Ovary (tissue), 7 donors: ENCODE measurements at regions not wholly inside any gene's neighbourhood (a gene's known extent, or its start where the extent isn't known, plus 50 kb on each side); places are given as distances from the start of the nearest gene placed in this dataset.

Source experiments
- DNase-seq, 5 donors: peaks; one replicate each; pipeline ENCODE4 v3.0.0-alpha.2; 2019 to 2020
- H3K27ac ChIP-seq, 2 donors: fragments of 200-600 bp; one replicate each; pipeline versions ENCODE4 v1.5.1 to v1.8.0; 2019 to 2022
- H3K27me3 ChIP-seq: fragments of 200-600 bp; one replicate; pipeline ENCODE4 v1.8.0; 2022
- H3K36me3 ChIP-seq: fragments of 200-600 bp; sonication (generic); one replicate; pipeline ENCODE4 v1.5.1; 2019
- H3K4me1 ChIP-seq: one replicate; pipeline ENCODE4 v1.8.1; 2013; ENCODE audit warnings: mild to moderate bottlenecking, moderate library complexity; ENCODE audit not compliant: insufficient read depth
- H3K4me3 ChIP-seq: fragments of 200-600 bp; sonication (generic); one replicate; pipeline ENCODE4 v1.5.1; 2017
- H3K9me3 ChIP-seq, 2 donors: fragments of 200-600 bp in 1 of 2; sonication (generic) in 1 of 2; one replicate each; pipeline versions ENCODE4 v1.5.1 to v1.8.1; 2013 to 2019; ENCODE audit warnings: mild to moderate bottlenecking in 1 of 2, moderate library complexity in 1 of 2
- EP300 ChIP-seq: sonication (generic); formaldehyde crosslinking; IDR thresholded peaks from one replicate; pipeline ENCODE4 v1.6.1; 2017; ENCODE audit warnings: antibody characterized with exemption
- POLR2A ChIP-seq: fragments of 450-650 bp; IDR thresholded peaks from one replicate; pipeline ENCODE4 v1.6.1; 2017; ENCODE audit warnings: antibody characterized with exemption, mild to moderate bottlenecking, moderate library complexity
- WGBS, 3 donors: extraction: QIAGEN DNeasy Blood & Tissue Kit in 1 of 3; methylation state at CpG; one replicate each; pipeline versions ENCODE4 v1.1.5 to v1.1.7; 2013 to 2017; 5-methylcytosine and 5-hydroxymethylcytosine counted together
- intact Hi-C, 4 donors: fragments of 100-400 bp; cut with DNase I; formaldehyde crosslinking; loops; one replicate each; pipeline versions ENCODE4 v1.11.0 to v1.15.1; 2022 to 2023
- TF ChIP-seq, protein P1 (sequence below), 3 donors: fragments of 450-650 bp in 2 of 3; fragments of 200-600 bp in 1 of 3; IDR thresholded peaks; one replicate each; pipeline versions ENCODE4 v1.5.1 to v1.8.0; 2016 to 2022; ENCODE audit warnings: antibody characterized with exemption in 3 of 3, mild to moderate bottlenecking in 1 of 3
- donor health status: DM: no; HTN: no; CAD: no; lungs with moderate emphysema.
- donor health status: DM: no; HTN: no; CAD: no.
- donor health status: Bipolar disorder and iron deficiency.
- donor health status: DM: no; HTN: no; CAD: no.
- donor health status: DM: yes; HTN: yes; CAD: no.

DNA sequence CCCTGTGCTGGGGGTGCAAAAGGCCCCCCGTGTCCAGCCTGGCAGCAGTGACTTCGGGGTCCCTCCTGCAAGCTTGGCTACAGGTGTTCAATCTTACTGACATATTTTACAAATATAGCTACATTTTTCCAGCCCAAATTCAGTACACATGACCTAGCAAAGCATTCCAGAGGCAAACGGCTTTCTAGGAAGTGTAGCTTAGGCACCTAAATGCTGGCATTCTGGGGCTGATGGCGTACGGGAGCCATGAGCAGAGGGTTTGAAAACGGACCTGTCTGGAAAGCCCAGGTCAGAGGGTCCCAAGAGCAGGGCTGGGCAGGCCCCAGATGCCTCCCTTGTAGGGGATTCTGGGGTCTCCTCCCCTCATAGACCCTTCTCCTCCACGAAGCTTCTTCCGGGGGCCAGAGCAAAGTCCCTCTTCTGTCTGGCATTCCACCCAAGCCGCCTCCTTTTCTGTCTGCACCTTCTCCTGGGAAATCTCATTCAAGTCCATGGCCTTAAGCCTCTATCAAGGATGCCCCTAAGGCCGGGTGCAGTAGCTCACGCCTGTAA is 63.3 kb upstream of the ASAP2 start:
- no peak for DNase-seq
- Histone ChIP-seq H3K36me3 (no peaks in the 10 kb centered on the region), H3K27me3 (no peaks in the 10 kb centered on the region), H3K4me1 (no peaks in the 10 kb centered on the region), H3K9me3 (no peaks in the 10 kb centered on the region), H3K4me3 (peak overlapping the region; percentile 21), H3K27ac (peak overlapping the region; percentile 14 to 63)
- intact Hi-C loops, result loop anchor here in 3 of 4 donors (5.0 to 10.0 kb wide), 6 partner anchors 61 to 281 kb away; partner anchors contain the start of genes ASAP2 (in 1 of the 3), CPSF3 (in 1 of the 3) and ITGB1BP1 (in 1 of the 3)
- 38 to 42% (median 38%) methylated on average over 10 to 11 of the region's 11 CpGs for WGBS, 3 donors
- TF ChIP-seq EP300, result no peak
- no peak for TF ChIP-seq POLR2A
- TF ChIP-seq, protein P1, sequence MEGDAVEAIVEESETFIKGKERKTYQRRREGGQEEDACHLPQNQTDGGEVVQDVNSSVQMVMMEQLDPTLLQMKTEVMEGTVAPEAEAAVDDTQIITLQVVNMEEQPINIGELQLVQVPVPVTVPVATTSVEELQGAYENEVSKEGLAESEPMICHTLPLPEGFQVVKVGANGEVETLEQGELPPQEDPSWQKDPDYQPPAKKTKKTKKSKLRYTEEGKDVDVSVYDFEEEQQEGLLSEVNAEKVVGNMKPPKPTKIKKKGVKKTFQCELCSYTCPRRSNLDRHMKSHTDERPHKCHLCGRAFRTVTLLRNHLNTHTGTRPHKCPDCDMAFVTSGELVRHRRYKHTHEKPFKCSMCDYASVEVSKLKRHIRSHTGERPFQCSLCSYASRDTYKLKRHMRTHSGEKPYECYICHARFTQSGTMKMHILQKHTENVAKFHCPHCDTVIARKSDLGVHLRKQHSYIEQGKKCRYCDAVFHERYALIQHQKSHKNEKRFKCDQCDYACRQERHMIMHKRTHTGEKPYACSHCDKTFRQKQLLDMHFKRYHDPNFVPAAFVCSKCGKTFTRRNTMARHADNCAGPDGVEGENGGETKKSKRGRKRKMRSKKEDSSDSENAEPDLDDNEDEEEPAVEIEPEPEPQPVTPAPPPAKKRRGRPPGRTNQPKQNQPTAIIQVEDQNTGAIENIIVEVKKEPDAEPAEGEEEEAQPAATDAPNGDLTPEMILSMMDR (IDR thresholded peaks at IDR 0.05), result no peak

DNA sequence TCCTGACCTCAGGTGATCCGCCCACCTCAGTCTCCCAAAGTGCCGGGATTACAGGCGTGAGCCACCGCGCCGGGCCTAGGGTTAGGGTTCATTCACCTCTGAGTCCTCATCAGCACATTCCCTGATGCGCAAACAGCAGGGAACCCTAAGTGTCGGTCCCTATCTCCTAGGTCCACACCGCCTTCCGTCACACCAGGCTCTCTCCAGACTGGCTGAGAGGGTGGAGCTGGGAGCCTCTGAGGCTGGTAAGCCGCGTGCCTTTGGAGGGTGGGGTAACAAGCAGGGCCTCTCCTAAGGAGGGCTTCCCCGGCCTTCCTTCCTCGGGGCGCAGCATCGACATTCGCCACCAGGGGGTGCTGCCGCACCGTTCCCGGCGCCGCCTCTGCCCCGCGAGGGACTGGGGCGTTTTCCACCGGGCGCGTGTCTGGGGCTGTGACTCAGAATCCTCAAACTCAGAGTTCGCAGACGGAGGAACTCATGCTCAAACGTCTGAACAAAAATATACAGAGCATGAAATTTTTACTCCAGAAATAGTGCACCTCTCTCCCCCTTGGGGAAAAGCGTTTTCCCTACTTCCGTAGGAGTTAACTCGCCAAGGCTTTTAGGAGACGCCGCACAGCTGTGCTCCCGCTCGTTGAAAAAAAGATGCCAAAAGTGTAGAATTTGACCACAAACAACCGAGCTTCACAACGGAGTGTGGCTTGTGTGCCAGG is 63.9 kb upstream of the ASAP2 start:
- intact Hi-C loops, result loop anchor here in 3 of 4 donors (5.0 to 10.0 kb wide), 6 partner anchors 62 to 282 kb away; partner anchors contain the start of genes ASAP2 (in 1 of the 3), CPSF3 (in 1 of the 3) and ITGB1BP1 (in 1 of the 3)
- Histone ChIP-seq H3K4me1 (no peaks in the 10 kb centered on the region), H3K27ac (peak overlapping the region; percentile 54 to 63), H3K9me3 (no peaks in the 10 kb centered on the region), H3K36me3 (no peaks in the 10 kb centered on the region), H3K27me3 (no peaks in the 10 kb centered on the region), H3K4me3 (peak overlapping the region; percentile 21)
- TF ChIP-seq, protein P1 (IDR thresholded peaks at IDR 0.05), result peak; percentile 96 to 99 (median 99)
- TF ChIP-seq POLR2A (peak; percentile 12), EP300 (no peak)
- 5 to 6% (median 5%) methylated on average over 40 of the region's 40 CpGs for WGBS, 3 donors
- peak; percentile 84 to 94 (median 91) for DNase-seq

- no peak for TF ChIP-seq EP300
- TF ChIP-seq POLR2A, result no peak
- TF ChIP-seq, protein P1 (IDR thresholded peaks at IDR 0.05), result no peak
- Histone ChIP-seq H3K27ac (peak overlapping the region in 1 of 2 donors; percentile 63), H3K4me3 (no peak overlapping the region), H3K36me3 (no peaks in the 10 kb centered on the region), H3K4me1 (no peaks in the 10 kb centered on the region), H3K27me3 (no peaks in the 10 kb centered on the region), H3K9me3 (no peaks in the 10 kb centered on the region)
- 89 to 92% (median 91%) methylated on average over 15 of the region's 15 CpGs for WGBS, 3 donors
- intact Hi-C loops, result loop anchor here in 3 of 4 donors (5.0 to 10.0 kb wide), 6 partner anchors 63 to 283 kb away; partner anchors contain the start of genes ASAP2 (in 1 of the 3), CPSF3 (in 1 of the 3) and ITGB1BP1 (in 1 of the 3)
- no peak for DNase-seq
Observed at GRCh38 chr2:9141706-9142460, 64.7 kb upstream of the ASAP2 start.

- 57 to 64% (median 61%) methylated on average over 6 of the region's 6 CpGs for whole genome bisulfite sequencing, 3 donors
Observed at GRCh38 chr2:9141091-9141667, 65.4 kb upstream of the ASAP2 start.

More at GRCh38 chr2:9141091-9141667, 65.4 kb upstream of the ASAP2 start:
- no peaks in the 10 kb centered on the region for H3K27me3 ChIP-seq
- no peak for DNase-seq
- intact Hi-C loops, result loop anchor here in 3 of 4 donors (5.0 to 10.0 kb wide), 6 partner anchors 64 to 284 kb away; partner anchors contain the start of genes ASAP2 (in 1 of the 3), CPSF3 (in 1 of the 3) and ITGB1BP1 (in 1 of the 3)
- no peaks in the 10 kb centered on the region for H3K4me1 ChIP-seq
- H3K9me3 ChIP-seq, result no peaks in the 10 kb centered on the region
- H3K36me3 ChIP-seq, result no peaks in the 10 kb centered on the region
- H3K27ac ChIP-seq, result no peak overlapping the region
- no peak overlapping the region for H3K4me3 ChIP-seq
- TF ChIP-seq EP300, result no peak
- no peak for TF ChIP-seq POLR2A
- TF ChIP-seq, protein P1 (IDR thresholded peaks at IDR 0.05), result no peak
